IPS-18a (cell line): ENCODE measurements at regions not wholly inside any gene's neighbourhood (a gene's known extent, or its start where the extent isn't known, plus 50 kb on each side); places are given as distances from the start of the nearest gene placed in this dataset.

ENCODE experiments used
- H3K27ac ChIP-seq: one replicate; pipeline ENCODE4 v1.5.1; 2013; ENCODE audit warnings: low read length
- H3K27me3 ChIP-seq: one replicate; pipeline ENCODE4 v1.6.1; 2013; ENCODE audit warnings: mild to moderate bottlenecking, low read length; ENCODE audit not compliant: control insufficient read depth, insufficient read depth
- H3K36me3 ChIP-seq: one replicate; pipeline ENCODE4 v1.6.1; 2013; ENCODE audit warnings: low read depth, low read length; ENCODE audit not compliant: control insufficient read depth
- H3K4me1 ChIP-seq: one replicate; pipeline ENCODE4 v1.6.1; 2013; ENCODE audit warnings: low read depth, low read length; ENCODE audit not compliant: control insufficient read depth
- H3K4me3 ChIP-seq: one replicate; pipeline ENCODE4 v1.5.1; 2013; ENCODE audit warnings: low read length
- H3K9ac ChIP-seq: one replicate; pipeline ENCODE4 v1.6.1; 2013; ENCODE audit warnings: mild to moderate bottlenecking, low read length, moderate library complexity
- H3K9me3 ChIP-seq: one replicate; pipeline ENCODE4 v1.6.1; 2013; ENCODE audit warnings: low read depth, low read length; ENCODE audit not compliant: control insufficient read depth

DNA sequence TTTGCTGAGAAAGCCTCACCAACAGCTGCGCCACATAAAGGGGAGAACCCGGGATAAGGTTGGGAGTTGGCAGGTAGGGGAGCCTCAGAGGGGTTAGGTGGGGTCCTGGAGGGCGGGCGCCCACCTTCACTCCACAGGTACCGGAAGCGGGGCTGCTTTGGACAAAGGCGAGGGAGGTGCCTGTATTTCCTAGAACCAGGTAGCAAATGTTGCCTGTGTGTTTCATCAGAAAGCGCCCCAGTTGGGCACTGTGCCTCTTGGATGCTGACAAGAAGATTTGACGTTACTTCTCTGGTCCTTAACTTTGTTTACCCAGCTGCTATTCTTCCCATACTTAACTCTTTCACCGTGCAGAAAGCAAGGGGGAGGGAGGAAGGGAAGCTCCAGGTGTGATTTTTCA is 278.9 kb downstream of the ZNF536 start:
- Histone ChIP-seq H3K27me3 (no peaks in the 10 kb centered on the region), H3K4me1 (no peaks in the 10 kb centered on the region), H3K9ac (no peak overlapping the region), H3K9me3 (no peaks in the 10 kb centered on the region), H3K4me3 (no peak overlapping the region), H3K27ac (no peak overlapping the region), H3K36me3 (no peaks in the 10 kb centered on the region)

DNA sequence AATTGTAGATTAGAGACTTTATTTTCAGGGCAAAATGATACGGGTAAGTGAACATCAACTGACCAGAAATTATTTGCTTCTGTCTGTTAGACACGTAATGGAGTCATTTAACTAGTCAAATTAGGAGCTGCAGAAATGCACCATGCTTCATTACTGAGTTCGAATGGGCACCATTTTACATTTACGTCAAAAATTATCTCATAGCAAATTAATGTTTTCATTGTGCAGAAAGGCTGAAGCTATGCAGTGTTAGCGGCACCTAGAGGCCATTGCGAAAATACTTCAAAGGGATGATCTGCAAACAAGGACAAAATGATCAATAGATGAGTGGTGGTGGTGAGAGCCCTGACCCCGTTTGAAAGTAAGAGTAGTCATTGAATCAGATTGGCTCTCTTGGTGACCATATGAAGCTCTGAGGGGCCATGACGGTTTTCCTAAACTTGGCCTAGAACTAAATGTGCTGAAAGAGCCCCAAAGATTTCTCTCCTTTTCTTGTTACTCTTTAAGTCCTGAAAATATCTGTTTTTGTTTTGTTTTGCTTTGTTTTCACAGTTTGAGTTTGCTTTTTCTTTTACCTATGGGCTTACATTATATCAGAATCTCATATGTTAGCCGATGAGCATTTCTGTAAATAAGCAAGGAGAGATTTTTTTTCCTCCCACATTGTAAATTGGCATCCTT is 277.9 kb downstream of the ZNF536 start:
- Histone ChIP-seq H3K27me3 (no peaks in the 10 kb centered on the region), H3K4me3 (no peak overlapping the region), H3K27ac (no peak overlapping the region), H3K36me3 (no peaks in the 10 kb centered on the region), H3K9me3 (no peaks in the 10 kb centered on the region), H3K9ac (no peak overlapping the region), H3K4me1 (no peaks in the 10 kb centered on the region)

DNA sequence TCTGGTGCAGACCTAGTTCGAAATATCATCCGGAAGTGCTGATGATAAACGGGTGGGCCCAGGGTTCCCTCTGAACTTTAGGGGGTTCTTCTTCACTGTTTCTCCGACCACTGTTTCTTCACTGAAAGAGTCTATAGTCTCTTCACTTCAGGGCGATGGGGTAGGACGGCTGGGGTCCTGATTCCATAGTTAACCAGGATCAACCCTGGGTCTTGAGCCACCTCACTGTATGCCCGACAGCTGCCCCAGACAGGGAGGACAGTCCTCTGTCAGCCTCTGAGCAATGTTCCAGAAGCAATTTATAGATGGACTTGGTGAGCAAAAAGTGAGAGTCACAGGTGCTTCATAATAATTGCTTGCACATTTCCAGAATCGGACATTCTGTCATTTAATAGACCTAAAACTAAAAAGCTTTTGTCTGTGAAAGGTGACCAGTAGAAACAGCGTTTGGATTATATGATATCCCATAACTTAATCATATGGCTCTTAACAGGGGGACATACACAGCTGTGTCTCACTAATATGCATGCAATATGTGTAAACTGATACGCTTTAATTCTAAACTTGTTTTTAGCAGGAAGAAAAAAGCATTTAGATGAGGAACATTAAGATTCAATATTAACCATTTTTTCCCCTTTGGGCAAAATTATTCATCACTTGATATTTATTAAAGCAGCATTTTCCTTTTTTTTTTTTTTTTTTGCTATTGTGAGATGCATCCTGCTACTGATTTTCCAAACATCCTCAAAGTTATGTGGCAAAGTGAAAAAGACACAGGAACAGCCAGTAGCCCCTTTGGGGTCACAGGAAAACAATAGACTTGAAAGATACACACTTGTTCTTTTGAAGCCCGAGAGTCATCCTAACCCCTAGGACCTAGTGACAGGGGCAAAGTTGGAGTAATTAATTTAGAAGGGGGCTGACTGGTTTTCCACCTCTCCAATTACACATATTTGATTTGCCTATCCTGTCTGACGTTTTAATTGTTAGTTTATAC is 277.0 kb downstream of the ZNF536 start:
- Histone ChIP-seq H3K27ac (no peak overlapping the region), H3K27me3 (no peaks in the 10 kb centered on the region), H3K9me3 (no peaks in the 10 kb centered on the region), H3K9ac (no peak overlapping the region), H3K4me3 (no peak overlapping the region), H3K4me1 (no peaks in the 10 kb centered on the region), H3K36me3 (no peaks in the 10 kb centered on the region)

DNA sequence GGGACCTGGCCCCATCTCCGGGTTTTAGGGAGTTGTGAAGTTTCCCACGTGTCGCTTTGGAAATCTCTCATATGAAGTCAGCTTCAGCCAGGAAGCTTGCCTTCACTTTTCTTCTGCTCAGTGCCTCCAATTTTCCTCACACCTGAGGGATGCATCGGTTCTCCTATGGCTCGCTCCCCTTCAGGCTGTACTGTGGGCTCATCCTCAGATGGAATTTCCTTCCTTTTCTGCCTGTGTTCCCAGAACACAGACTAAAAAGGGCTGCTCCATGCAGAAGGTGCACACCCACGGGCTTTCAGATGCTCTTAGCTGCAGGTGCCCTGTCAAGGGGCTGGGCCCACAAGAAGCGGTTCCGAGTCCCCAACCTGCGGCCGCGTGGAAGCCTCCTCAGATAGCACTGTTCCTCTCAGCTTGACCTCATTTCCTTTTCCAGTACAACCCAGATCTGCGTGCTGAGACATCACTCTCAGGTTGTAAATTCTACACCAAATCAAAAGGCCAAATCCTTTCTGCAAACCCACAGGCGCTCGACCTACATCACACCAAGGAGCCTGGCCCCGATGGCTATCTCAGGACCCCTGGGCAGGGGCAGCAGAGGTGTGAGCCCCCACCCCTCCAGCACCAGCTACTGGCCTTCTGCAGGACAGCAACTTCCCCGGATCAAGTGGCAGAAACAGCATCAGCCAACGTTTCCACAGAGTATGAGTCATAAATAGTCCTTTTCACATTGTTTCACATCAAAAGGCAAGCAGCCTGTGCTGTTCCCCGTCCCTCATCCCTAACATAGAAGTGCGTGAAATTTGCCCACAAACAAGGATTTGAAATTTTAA is 275.9 kb downstream of the ZNF536 start:
- Histone ChIP-seq H3K27me3 (no peaks in the 10 kb centered on the region), H3K36me3 (no peaks in the 10 kb centered on the region), H3K9ac (no peak overlapping the region), H3K4me1 (no peaks in the 10 kb centered on the region), H3K27ac (no peak overlapping the region), H3K9me3 (no peaks in the 10 kb centered on the region), H3K4me3 (no peak overlapping the region)

DNA sequence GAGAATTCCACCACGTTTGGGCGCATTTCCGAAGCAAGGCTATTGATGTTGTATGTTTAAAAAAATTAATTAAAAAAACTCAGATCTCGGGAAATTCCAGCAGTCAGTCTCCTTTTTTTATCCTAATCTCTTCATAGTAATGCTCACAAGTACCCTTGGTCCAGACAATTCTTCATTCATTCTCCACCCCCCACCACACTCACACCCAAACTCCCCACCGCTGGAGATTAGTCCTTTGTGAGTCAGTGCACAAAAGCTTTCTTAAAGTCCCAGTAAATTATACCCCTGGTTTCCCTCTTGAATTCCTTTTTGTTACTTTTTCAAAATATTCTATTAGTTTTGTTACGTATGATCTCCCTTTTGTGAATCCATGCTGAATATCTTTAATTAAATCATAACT is 274.6 kb downstream of the ZNF536 start:
- Histone ChIP-seq H3K4me1 (no peaks in the 10 kb centered on the region), H3K36me3 (no peaks in the 10 kb centered on the region), H3K9me3 (no peaks in the 10 kb centered on the region), H3K4me3 (no peak overlapping the region), H3K27ac (no peak overlapping the region), H3K9ac (no peak overlapping the region), H3K27me3 (no peaks in the 10 kb centered on the region)

DNA sequence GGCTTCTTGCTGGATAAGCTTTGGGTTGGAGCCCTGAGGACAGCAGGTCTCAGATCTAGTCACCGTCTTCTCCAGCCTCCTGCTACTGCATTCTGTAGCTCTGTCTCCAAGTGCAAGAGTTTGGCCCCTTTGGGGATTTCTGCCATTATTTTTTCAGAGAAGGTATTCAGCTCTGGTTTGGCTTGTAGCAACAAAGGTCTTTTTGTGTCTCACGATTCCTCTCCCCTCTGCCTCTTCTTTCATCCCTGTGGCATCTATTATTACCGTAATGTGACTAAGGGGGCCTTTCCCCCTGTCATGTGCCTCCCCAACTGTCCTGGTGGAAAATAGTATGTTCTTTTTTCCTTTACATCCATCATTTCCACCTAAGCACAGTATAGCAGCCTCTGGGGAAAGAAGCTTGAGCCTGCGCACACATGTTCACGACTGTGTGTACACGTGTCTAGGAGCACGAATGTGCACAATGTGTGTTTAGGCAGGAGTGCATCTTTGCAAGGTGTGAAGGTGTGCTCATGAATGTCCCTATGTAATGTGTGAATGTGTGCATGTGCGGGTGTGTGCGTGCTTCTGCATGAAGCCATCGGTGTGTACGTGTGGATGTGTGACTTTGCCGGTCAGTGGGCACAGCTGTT is 273.9 kb downstream of the ZNF536 start:
- Histone ChIP-seq H3K9me3 (no peaks in the 10 kb centered on the region), H3K9ac (no peak overlapping the region), H3K4me3 (no peak overlapping the region), H3K27me3 (no peaks in the 10 kb centered on the region), H3K27ac (no peak overlapping the region), H3K4me1 (no peaks in the 10 kb centered on the region), H3K36me3 (no peaks in the 10 kb centered on the region)

DNA sequence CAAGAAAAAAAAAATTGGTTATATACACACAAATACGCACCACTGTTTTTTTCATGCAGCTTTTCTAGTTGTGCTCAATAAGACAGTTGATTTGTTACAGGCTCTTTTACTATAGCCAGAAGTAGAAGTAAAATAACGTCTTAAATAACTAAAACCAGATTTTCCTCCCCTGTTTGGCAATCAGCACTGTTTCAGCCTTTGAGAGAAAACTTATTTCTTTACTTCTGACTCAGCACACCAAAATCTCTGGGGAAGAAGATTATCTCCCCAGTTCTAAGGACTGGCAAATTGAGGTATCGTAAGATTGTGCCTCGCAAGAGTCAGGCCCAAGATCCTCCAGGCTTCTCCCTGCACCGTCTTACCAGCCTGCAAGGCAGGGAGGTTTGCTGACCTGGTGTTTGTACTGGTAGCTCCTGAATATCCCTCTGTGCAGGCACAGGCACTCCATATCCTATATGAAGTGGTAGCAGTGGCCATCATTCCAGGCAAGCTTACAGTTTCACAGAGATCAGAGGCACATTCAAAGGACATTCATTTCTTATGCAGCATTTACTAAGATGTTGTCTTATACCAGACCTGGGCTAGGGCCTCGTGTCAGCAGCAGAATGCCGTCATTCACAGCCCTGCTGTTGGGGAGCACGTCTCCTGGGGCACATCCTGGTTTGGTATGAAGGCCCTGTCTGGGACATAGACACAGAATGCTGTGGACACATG is 268.2 kb downstream of the ZNF536 start:
- Histone ChIP-seq H3K27ac (no peak overlapping the region), H3K9me3 (no peaks in the 10 kb centered on the region), H3K36me3 (no peaks in the 10 kb centered on the region), H3K9ac (no peak overlapping the region), H3K4me3 (no peak overlapping the region), H3K4me1 (no peaks in the 10 kb centered on the region), H3K27me3 (no peaks in the 10 kb centered on the region)

DNA sequence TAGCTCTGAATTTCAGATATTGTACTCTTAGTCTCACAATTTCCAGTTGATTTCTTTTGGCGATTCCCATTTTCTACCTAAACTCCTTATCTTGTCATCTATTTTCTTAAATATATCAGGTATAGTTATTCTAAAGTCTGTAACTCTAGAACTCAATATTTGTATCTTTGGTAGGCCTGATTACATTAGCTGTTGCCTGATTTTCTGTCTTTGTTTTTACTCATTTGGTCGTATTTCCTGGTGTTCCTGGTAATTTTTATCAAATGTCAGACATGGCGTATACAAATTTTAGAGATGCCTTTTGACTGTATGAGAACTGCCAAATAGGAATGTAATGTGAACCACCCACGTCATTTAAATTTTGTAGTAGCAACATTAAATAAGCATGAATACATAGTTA is 266.7 kb downstream of the ZNF536 start:
- Histone ChIP-seq H3K4me1 (no peaks in the 10 kb centered on the region), H3K9ac (no peak overlapping the region), H3K36me3 (no peaks in the 10 kb centered on the region), H3K27ac (no peak overlapping the region), H3K9me3 (no peaks in the 10 kb centered on the region), H3K27me3 (no peaks in the 10 kb centered on the region), H3K4me3 (no peak overlapping the region)

DNA sequence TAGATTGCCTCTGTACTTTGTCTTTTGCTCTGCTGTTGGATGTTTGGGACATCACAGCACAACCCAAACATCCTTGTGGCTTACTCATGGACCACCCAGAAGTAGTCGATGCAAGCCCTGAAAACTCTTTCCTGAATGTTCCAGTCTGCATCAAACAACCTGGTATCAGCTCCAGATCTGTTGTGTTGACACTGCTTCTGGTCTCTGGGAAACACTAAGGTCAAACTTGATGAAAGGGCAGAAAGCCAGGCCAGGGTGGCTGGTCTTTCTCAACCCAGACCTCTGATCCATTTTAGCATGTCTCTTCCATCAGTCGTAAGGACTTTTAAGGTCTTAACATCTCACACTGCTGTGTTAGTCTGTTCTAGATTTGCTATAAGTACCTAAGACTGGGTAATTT is 265.7 kb downstream of the ZNF536 start:
- Histone ChIP-seq H3K9ac (no peak overlapping the region), H3K27me3 (no peaks in the 10 kb centered on the region), H3K36me3 (no peaks in the 10 kb centered on the region), H3K4me1 (no peaks in the 10 kb centered on the region), H3K4me3 (no peak overlapping the region), H3K9me3 (no peaks in the 10 kb centered on the region), H3K27ac (no peak overlapping the region)

DNA sequence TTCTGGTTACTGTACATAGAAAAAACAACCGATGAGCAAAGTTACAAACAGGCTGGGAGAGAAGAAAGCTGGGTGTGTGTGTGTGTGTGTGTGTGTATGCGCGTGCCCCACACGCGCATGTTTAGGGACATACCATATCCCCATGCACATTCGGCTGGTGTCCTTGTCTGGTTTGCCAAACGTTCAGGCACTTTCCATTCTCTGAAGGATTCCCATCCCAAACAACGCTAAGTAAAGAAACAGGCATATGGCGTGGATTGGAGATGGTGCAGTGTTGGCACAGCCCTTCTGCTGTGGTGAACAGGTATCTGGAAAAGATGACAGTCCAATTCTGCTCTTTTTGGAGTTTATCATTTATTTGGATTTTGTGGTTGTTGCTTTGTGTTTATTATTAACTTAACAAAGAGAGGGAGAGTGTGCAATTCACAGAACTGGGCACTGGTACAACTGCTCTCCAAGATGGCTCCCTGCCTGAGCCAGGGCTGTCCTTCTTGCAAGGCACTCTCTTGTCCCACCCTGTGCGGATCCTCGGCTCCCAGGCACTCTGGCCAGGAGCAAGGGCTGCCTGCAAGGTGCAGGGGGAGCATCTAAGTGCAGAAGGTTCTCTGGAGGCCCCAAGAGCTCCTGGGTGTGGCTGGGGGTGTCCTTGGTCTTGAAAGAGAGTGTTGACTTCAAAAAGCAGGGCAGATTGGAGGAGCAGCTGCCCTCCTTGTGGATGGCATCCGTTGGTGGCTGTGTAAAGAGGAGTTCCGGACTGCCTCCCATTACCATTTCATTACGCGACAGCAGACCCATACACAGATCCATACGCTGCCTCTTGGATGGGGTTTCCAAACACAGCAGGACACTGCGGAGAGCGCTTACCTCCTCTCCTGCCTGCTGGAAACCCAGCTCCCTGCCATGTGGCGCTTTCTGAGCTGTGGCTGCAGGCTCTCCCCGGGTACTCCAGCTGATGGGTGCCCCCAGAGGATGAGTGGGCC is 263.1 kb downstream of the ZNF536 start:
- Histone ChIP-seq H3K36me3 (no peaks in the 10 kb centered on the region), H3K4me1 (no peaks in the 10 kb centered on the region), H3K9me3 (no peaks in the 10 kb centered on the region), H3K9ac (no peak overlapping the region), H3K27me3 (no peaks in the 10 kb centered on the region), H3K27ac (no peak overlapping the region), H3K4me3 (no peak overlapping the region)
